Astrocyte of the spinal cord (primary cell): ENCODE measurements at regions not wholly inside any gene's neighbourhood (a gene's known extent, or its start where the extent isn't known, plus 50 kb on each side); places are given as distances from the start of the nearest gene placed in this dataset.

Source experiments
- DNase-seq: peaks from one replicate; pipeline ENCODE4 v3.0.0; 2011; ENCODE audit warnings: low read depth, low spot score
- H3K4me3 ChIP-seq: 2 replicates; pipeline ENCODE4 v1.5.1; 2011; ENCODE audit warnings: low read depth, mild to moderate bottlenecking, low read length, moderate library complexity
- in situ Hi-C: cut with HindIII; loops from 2 replicates; pipeline ENCODE4 v1.10.0; 2017; ENCODE audit warnings: low sequenced_read_pairs
- TF ChIP-seq, protein P1 (sequence below): IDR thresholded peaks from 2 replicates; pipeline ENCODE4 v1.5.1; 2012; ENCODE audit warnings: low read depth, mild to moderate bottlenecking, low read length, inconsistent platforms

DNA sequence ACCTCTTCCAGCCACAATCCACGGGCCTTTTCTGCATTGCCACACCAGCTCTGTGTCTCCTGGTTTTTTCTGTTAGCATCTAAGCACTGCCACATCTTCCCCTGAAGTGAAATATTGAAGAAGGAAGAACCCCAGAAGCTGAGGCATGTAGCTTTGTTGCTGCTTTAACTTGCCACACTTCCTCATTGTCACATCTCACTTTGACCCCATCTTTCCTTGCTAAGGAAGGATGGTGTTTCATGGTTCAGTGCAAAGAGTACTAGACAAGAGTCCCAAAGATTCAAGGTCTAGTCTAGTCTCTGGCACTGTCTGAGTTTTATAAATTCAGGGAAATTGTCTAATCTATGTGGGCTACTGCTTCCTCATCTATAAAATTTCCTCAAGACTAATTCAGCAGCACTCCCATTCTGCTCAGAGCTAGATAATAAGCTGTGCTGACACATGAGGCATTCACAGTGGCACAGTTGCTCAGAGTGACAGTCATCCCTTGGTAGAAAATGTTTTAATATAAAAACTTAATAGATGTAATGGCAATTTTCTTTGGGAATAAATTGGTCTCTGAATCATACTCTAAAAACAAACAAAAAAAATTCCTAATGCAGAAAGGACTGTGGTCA is 483.0 kb upstream of the ID2 start:
- DNase-seq, result no peak
- TF ChIP-seq, protein P1, sequence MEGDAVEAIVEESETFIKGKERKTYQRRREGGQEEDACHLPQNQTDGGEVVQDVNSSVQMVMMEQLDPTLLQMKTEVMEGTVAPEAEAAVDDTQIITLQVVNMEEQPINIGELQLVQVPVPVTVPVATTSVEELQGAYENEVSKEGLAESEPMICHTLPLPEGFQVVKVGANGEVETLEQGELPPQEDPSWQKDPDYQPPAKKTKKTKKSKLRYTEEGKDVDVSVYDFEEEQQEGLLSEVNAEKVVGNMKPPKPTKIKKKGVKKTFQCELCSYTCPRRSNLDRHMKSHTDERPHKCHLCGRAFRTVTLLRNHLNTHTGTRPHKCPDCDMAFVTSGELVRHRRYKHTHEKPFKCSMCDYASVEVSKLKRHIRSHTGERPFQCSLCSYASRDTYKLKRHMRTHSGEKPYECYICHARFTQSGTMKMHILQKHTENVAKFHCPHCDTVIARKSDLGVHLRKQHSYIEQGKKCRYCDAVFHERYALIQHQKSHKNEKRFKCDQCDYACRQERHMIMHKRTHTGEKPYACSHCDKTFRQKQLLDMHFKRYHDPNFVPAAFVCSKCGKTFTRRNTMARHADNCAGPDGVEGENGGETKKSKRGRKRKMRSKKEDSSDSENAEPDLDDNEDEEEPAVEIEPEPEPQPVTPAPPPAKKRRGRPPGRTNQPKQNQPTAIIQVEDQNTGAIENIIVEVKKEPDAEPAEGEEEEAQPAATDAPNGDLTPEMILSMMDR, result no peak
- no peak overlapping the region for H3K4me3 ChIP-seq
- in situ Hi-C loops, result no loop called here

DNA sequence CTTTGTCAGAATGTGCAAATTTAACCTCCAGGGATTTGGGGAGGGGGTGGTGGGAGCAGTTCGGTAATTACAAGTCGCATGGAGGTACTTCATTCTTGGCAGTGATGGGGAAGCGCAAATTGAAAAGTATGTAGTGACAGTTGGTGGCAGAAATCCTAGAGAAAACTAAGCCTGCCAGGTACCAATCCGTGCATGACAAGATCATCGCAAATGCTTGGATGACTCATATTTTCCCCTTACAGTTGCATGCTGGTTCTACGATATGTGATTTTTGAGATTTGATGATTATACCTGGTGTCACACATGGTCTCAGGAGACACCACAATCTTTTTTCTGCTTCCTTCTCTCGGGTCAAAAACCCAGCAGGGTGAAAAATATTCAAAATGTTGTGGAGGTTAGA is 479.7 kb upstream of the ID2 start:
- no peak for DNase-seq
- in situ Hi-C loops, result no loop called here
- TF ChIP-seq, protein P1, result no peak
- H3K4me3 ChIP-seq, result no peak overlapping the region

DNA sequence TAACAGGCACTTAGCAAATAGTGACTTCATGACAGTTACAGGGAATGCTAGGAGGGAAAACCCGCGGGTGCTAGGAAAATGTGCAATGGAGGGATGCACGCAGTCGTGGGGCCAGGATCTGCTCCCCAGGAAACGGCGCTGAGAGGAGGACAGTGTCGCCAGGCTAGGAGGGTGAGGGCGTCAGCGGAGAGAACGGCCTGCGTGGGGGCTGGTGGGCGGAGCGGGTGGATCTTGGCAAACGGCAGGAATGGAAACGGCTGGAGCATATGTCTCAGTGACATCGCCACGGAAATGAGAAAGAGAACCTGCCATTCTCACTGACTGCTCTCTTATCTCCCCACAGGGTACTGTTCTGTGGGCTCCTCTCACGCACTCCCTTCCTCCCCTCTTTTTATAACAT is 478.5 kb upstream of the ID2 start:
- in situ Hi-C loops, result no loop called here
- TF ChIP-seq, protein P1, result no peak
- H3K4me3 ChIP-seq, result no peak overlapping the region
- no peak for DNase-seq

DNA sequence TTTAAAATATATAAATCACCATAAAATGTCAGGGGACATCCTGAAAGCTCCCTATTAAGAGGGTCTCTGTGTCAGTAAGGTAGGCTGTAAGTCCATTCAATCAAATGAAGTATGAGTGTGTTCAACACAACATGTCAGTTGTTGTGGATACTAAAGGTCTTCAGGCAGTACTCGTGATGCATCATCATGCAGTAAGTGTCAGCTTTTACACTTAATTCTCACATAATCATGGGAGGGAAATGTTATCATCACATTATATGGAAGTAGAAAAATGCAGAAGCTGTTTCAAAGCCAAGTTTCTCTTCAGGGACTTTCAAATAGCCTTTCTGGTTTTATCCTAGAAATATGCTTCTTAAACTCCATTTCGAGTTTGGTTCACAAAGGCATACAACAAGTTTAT is 477.1 kb upstream of the ID2 start:
- DNase-seq, result no peak
- in situ Hi-C loops, result no loop called here
- H3K4me3 ChIP-seq, result no peak overlapping the region
- TF ChIP-seq, protein P1, result no peak

DNA sequence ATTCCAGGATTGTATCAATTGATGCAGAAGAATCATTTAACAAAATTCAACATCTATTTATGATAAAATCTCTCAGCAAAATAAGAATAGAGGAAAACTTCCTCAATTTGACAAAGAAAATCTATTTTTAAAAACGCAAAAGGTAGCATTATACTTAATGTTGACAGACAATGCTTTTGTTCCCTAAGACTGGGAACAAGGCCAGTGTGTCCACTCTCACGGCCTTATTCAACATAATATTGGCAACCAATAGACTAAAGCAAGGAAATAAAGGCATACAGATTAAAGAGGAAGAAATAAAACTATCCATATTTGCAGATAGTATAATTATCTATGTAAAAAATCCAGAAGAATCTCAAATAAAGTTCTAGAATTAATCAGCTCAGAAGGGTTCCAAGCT is 472.4 kb upstream of the ID2 start:
- in situ Hi-C loops, result no loop called here
- DNase-seq, result no peak
- H3K4me3 ChIP-seq, result no peak overlapping the region
- TF ChIP-seq, protein P1, result no peak

DNA sequence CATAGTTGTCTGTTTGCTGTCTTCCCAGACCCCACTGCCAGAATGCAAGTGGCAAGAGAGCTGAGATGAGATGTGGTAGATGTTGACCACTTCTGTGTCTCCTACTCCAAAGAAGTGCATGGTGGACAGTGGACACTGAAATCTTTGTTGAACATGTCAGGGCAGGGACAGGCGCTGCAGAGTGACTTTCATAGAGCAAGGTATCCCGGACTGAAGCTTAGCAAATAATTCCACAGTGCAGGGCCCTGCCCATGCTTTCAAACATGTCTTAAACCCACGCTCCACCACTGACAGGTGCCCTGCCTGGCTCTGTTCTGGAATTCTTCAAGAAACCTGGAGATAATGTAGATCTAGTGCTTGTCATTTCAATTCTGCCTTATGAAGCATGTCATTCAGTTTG is 470.5 kb upstream of the ID2 start:
- TF ChIP-seq, protein P1, result no peak
- no peak for DNase-seq
- H3K4me3 ChIP-seq, result no peak overlapping the region
- in situ Hi-C loops, result no loop called here

DNA sequence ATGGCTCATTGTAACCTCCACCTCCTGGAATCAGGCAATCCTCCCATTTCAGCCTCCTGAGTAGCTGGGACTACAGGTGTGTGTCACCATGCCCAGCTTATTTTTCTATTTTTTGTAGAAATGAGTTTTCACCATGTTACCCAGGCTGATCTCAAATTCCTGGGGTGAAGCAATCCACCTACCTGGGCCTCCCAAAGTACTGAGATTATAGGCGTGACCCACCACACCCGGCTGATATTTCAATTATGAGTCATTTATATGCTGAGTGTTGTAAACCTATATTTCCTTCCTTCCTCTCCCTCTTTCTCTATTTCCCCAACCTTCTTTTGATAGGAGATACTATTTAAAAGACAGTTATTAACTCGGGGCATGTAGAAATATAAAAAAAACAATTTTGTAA is 469.6 kb upstream of the ID2 start:
- TF ChIP-seq, protein P1, result no peak
- H3K4me3 ChIP-seq, result no peak overlapping the region
- DNase-seq, result no peak
- in situ Hi-C loops, result no loop called here
